ENCODE measurements at regions not wholly inside any gene's neighbourhood (a gene's known extent, or its start where the extent isn't known, plus 50 kb on each side); places are given as distances from the start of the nearest gene placed in this dataset.

DNA sequence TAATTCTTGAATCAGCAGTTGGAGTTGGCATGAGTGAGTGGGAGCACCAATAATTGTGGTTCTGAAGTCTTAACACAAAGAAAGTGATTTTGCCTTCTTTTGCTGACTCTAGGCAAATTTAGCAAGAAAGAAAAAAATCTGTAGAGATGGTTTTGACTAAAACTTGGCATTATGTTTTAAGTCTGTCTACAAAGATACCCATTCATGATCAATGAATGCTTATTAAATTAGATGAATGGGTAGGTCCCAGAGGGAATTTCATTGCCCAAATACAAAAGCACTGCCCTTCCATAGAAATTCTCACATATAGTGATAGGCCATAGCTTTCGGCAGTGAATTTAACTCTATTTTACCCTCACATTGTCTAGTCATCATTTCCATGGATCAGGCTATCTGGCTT, 428.6 kb upstream of the ADAMTSL1 start:
- intact Hi-C loops (cut with DNase I) = no loop called here
- Histone ChIP-seq H3K27ac (no peak overlapping the region), H3K9me3 (no peaks in the 10 kb centered on the region), H3K4me3 (no peak overlapping the region), H3K4me1 (no peaks in the 10 kb centered on the region), H3K36me3 (no peaks in the 10 kb centered on the region), H3K27me3 (no peaks in the 10 kb centered on the region)
- DNase-seq = no peak
- ATAC-seq = no peak
- TF ChIP-seq, protein P1, sequence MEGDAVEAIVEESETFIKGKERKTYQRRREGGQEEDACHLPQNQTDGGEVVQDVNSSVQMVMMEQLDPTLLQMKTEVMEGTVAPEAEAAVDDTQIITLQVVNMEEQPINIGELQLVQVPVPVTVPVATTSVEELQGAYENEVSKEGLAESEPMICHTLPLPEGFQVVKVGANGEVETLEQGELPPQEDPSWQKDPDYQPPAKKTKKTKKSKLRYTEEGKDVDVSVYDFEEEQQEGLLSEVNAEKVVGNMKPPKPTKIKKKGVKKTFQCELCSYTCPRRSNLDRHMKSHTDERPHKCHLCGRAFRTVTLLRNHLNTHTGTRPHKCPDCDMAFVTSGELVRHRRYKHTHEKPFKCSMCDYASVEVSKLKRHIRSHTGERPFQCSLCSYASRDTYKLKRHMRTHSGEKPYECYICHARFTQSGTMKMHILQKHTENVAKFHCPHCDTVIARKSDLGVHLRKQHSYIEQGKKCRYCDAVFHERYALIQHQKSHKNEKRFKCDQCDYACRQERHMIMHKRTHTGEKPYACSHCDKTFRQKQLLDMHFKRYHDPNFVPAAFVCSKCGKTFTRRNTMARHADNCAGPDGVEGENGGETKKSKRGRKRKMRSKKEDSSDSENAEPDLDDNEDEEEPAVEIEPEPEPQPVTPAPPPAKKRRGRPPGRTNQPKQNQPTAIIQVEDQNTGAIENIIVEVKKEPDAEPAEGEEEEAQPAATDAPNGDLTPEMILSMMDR (IDR thresholded peaks at IDR 0.05) = no peak
- 89 to 97% methylated on average over 1 of the region's 1 CpG for WGBS, 2 donors

DNA sequence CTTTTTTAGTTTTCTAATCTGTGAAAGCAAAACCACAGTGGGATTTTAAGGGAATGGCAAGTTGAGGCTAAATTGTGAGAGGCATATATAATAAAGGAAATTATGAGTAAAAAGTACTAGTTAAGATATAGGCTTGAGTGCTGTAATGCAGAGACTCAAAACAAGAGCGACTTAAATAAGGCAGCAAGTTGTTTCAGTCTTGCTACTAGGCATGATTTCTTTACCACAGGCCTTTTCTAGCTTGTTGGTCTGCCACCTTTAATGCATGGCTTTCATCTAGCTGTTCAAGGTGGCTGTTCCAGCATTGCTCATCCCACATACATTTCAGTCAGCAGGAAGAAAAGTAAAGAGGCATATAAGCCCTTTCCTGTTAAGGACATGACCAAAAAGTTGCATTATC, 427.9 kb upstream of the ADAMTSL1 start:
- WGBS, 2 donors = 21 to 84% methylated on average over 1 of the region's 1 CpG
- ATAC-seq = no peak

DNA sequence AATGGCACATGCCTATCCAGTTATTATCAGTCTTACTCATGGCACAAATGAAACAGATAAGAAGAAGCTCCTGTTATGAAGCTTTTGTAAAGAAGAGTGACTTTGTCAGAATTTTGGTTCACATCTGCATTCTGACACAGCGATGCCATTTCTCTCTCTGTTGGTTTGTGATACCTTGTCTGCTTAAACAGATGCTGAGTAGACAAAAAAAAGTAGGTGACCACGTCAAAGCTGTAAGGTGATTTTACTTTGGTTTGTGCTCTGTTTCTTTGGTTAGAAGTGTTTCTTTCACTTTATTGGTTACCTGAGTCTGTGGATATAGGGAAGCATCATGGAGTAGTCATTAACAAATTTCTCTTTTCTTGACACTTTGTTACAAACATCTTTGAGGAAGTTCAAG, 422.3 kb upstream of the ADAMTSL1 start:
- Histone ChIP-seq H3K27me3 (no peaks in the 10 kb centered on the region), H3K4me3 (no peak overlapping the region), H3K36me3 (no peaks in the 10 kb centered on the region), H3K9me3 (no peaks in the 10 kb centered on the region), H3K4me1 (no peaks in the 10 kb centered on the region), H3K27ac (no peak overlapping the region)
- TF ChIP-seq, protein P1 (IDR thresholded peaks at IDR 0.05) = no peak
- intact Hi-C loops (cut with DNase I) = no loop called here
- DNase-seq (no peak), ATAC-seq (no peak)
- 78 to 89% methylated on average over 2 of the region's 2 CpGs for WGBS, 2 donors

More for the DNA sequence above, 427.9 kb upstream of the ADAMTSL1 start:
- no peak for DNase-seq
- TF ChIP-seq, protein P1 (IDR thresholded peaks at IDR 0.05) = no peak
- intact Hi-C loops (cut with DNase I) = no loop called here
- Histone ChIP-seq H3K9me3 (no peaks in the 10 kb centered on the region), H3K36me3 (no peaks in the 10 kb centered on the region), H3K27ac (no peak overlapping the region), H3K4me3 (no peak overlapping the region), H3K4me1 (no peaks in the 10 kb centered on the region), H3K27me3 (no peaks in the 10 kb centered on the region)

DNA sequence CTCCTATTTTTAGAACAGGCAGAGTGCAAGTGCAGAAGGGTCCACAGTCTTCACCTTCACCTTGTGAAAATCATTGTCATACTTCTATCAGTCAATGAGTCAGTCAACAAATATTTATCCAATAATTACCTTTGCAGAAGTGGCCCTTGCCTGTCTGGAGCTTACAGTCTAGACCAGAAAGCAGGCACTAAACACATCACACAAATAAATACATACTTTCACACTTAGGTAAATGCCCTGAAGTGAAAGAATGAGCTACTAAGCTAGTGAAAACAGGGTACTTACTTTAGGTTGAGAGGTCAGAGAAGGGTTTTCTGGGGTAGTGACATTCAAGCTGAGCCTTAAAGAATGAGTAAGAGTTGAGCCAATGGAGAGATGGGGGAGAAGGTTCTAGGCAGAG, 421.9 kb upstream of the ADAMTSL1 start:
- no peaks in the 10 kb centered on the region for H3K9me3 ChIP-seq
- no peaks in the 10 kb centered on the region for H3K4me1 ChIP-seq
- no peak overlapping the region for H3K27ac ChIP-seq
- H3K36me3 ChIP-seq = no peaks in the 10 kb centered on the region
- TF ChIP-seq, protein P1 (IDR thresholded peaks at IDR 0.05) = no peak
- H3K4me3 ChIP-seq = no peak overlapping the region
- H3K27me3 ChIP-seq = no peaks in the 10 kb centered on the region
- DNase-seq = no peak
- ATAC-seq = no peak
- intact Hi-C loops (cut with DNase I) = no loop called here
